ENCODE measurements at regions not wholly inside any gene's neighbourhood (a gene's known extent, or its start where the extent isn't known, plus 50 kb on each side); places are given as distances from the start of the nearest gene placed in this dataset.

DNA sequence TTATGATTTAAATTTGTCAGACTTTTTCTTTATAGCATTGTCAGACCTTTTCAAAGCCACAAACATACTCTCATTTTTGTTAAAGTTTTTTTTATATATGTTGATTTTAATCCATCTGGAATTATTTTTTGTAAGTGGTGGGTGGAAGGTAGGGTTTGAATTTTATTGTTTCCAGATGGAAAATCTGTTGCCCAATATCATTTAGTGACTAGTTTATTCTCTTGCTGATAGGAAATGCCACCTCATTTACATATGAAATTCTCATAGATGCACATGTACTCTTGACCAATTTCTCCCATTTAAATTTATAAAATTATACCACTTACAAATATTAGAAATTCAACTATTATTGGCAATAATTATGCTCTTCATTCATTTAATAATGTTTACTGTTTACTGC, 52.1 kb upstream of the PLCB1 start:
- TF ChIP-seq, protein P1, sequence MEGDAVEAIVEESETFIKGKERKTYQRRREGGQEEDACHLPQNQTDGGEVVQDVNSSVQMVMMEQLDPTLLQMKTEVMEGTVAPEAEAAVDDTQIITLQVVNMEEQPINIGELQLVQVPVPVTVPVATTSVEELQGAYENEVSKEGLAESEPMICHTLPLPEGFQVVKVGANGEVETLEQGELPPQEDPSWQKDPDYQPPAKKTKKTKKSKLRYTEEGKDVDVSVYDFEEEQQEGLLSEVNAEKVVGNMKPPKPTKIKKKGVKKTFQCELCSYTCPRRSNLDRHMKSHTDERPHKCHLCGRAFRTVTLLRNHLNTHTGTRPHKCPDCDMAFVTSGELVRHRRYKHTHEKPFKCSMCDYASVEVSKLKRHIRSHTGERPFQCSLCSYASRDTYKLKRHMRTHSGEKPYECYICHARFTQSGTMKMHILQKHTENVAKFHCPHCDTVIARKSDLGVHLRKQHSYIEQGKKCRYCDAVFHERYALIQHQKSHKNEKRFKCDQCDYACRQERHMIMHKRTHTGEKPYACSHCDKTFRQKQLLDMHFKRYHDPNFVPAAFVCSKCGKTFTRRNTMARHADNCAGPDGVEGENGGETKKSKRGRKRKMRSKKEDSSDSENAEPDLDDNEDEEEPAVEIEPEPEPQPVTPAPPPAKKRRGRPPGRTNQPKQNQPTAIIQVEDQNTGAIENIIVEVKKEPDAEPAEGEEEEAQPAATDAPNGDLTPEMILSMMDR (IDR thresholded peaks at IDR 0.05): no peak
- no peak overlapping the region for H3K4me3 Mint-ChIP-seq
- H3K9me3 Mint-ChIP-seq: no peaks in the 10 kb centered on the region
- no peaks in the 10 kb centered on the region for H3K27me3 Mint-ChIP-seq
- H3K36me3 Mint-ChIP-seq (ENCODE audit: low read depth): no peaks in the 10 kb centered on the region
- H3K4me1 Mint-ChIP-seq (ENCODE audit: low read depth): no peaks in the 10 kb centered on the region
- intact Hi-C loops (cut with micrococcal nuclease): no loop called here
- ChIA-PET POLR2A (no interaction called here), CTCF (no interaction called here)
- no peak for ATAC-seq
- DNase-seq: no peak
- no peak overlapping the region for H3K27ac Mint-ChIP-seq

DNA sequence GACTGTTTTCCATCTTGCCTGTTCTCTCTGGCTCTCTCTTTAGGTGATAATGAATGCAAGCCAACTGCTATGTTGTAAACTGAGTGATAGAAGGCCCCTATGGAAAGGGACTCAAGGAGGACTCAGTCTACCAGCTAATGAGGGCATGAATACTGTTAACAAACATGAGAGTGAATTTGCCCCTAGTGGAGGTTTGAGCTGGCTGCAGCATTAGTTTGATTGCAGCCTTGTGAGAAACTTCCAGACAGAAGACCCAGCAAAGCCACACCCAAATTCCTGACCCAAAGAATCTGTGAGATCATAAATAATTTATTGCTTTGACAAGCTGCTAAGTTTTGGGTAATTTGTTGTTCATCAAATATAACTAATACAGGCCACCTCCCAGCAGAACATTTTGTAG, 50.0 kb upstream of the PLCB1 start:
- intact Hi-C loops (cut with micrococcal nuclease): no loop called here
- no peaks in the 10 kb centered on the region for H3K9me3 Mint-ChIP-seq
- H3K4me3 Mint-ChIP-seq: no peak overlapping the region

More for the DNA sequence above, 50.0 kb upstream of the PLCB1 start:
- no peak overlapping the region for H3K27ac Mint-ChIP-seq
- TF ChIP-seq, protein P1 (IDR thresholded peaks at IDR 0.05): no peak
- no peaks in the 10 kb centered on the region for H3K27me3 Mint-ChIP-seq
- H3K36me3 Mint-ChIP-seq (ENCODE audit: low read depth): no peaks in the 10 kb centered on the region
- H3K4me1 Mint-ChIP-seq (ENCODE audit: low read depth): no peaks in the 10 kb centered on the region
- ChIA-PET CTCF (interaction anchor here (0.8 to 1.7 kb wide), 7 partner anchors 8 to 640 kb away, joined by 3 to 7 read pairs (median 3); no protein-coding TSS in a partner anchor), POLR2A (interaction anchor here (0.6 kb wide), 1 partner anchor 639 kb away, joined by 3 read pairs; no protein-coding TSS in a partner anchor)
- no peak for DNase-seq
- ATAC-seq: no peak
